ENCODE measurements at regions not wholly inside any gene's neighbourhood (a gene's known extent, or its start where the extent isn't known, plus 50 kb on each side); places are given as distances from the start of the nearest gene placed in this dataset.

DNA sequence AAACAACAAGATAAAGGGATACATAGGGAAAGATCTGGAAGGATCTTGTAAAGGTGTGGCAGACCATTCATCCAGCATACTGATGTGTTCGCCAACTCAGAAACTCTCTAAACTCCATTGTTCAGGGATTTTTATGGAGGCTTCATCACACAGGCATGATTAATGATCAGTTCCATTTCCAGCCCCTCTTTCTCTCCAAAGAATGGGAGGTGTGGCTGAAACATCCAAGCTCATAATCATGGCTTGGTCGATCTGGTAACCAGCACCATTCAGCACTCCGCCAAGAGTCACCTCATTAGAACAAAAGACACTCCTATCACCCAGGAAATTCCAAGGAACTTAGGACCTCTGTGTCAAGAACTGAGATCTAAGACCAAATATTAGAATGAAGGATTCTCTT, 180.6 kb upstream of the RNPC3 start:
- no peak for DNase-seq

DNA sequence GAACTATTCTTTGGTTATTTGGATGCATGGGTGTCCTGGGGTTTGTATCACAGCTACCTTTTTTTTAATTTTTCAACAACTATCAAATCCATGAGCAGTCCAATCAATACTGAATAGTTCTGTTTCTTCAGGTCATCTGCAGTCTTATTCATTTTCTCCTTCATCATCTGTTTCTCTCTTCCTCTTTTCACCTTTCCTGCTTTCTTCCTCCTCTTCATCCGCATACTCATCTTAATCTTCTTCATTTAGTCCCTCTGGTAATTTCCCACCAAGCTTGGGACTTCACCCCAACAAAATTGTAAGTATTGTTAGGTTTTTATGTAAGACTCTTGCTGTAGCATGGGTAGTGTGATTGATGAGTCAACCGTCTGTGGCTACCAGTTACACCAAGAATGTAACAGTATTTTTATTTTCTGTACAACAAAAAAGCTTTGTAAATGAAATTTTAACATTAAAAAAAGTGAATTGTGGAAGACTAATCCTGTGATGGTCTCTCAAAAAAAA, 184.1 kb upstream of the RNPC3 start:
- no peak for DNase-seq

DNA sequence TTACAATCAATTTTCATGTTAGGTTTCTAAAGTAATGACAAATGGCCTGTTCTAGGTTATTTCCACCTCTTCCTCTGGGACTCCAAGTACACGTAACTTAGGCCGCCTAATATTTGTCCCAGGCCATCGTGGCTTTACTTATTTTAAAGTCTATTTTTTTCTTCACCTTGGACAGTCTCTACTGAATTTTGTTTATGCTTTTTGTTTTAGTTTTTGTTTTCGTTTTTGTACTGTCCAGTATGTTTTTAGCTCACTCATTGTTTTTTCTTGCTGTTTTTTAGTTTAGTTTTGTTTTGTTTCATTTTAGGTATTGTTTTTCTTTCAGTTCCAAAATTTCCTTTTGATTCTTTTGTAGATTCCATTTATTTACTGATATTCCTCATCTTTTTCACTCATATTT, 187.7 kb upstream of the RNPC3 start:
- DNase-seq: no peak

DNA sequence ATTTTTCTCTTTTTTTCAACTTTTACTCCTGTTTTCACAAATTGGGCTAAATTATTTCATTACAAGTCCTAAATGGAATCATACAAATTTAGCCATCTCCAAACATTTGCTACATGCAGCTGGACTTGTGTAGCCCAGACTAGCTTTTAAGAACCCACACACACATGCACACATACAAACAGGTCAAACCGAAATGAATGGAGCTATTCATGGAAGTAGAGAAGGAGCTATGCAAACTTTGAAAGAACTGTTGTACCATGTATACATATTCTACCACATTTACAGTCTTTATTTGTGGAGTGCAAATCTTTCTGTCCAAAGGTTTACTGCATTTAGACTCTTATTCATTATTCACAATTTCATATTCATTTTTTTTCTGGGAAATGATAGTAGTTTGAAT, 189.1 kb upstream of the RNPC3 start:
- no peak for DNase-seq

DNA sequence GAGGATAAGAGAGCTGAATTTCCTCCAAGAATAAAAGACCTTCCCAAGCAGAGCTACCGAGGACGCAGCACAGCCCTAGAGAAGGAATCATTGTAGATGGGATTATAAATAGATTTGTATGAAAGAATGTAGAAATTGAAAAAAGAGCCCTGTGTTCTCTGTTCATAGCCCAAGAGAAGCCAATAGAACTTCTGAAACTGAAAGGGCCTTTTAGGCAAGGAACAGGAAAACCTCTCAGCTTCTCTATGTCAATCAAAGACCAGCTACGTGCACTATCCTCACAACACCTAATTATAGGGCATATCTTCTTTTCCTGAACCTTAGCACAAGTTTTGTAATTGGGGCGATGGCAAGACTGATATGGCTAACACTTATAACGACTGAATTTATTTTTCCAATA, 192.4 kb upstream of the RNPC3 start:
- no peak for DNase-seq

DNA sequence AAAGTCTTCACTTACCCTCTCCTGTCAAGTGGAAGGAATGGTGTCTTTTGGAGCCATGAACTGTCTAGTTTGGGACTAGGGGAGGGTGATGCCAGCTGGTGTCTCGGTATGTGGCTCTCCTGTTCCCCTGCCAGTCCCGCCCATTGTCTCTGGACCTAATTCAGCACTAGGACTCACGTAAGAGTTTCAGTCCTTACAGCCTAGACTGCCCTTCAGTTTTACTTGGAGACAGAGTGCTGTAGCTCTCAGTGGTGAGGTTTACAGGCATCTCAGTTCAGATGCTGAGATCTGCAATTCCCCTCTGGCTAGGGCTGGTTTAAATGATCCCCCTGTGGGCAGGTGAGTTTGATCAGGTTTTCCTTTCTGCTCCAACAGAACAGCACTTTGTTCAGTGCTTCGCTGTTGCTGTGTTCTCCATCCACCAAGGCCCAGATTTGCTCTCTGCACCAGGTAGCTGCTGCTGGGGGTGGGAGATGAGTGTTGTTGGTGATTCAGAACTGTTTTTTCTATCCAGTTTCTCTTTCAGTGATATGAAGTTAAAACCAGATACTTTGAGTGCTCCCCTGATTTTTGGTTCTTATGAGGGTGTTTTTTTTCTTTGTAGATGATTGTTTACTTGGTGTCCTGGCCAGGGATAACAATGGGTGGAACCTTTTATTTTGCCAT, 198.3 kb upstream of the RNPC3 start:
- DNase-seq: no peak

DNA sequence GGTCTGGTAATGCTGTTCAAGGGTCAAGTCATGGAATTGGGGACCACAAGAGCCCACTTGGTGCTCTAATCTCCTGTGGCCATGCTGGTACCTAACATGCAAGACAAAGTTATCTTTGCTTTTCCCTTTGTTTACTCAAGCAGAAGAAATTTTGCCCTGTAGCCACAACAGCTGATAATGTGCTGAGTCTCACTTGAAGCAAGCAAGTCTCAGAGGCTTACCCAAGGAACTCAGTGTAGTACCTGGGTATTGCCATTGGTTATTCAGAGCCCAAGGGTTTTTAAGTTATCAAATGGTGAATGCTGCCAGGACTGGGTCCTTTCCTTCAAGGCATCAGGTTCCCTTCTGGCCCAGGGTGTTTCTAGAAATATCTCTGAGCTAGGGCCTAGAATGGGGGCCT, 198.9 kb upstream of the RNPC3 start:
- DNase-seq: no peak

DNA sequence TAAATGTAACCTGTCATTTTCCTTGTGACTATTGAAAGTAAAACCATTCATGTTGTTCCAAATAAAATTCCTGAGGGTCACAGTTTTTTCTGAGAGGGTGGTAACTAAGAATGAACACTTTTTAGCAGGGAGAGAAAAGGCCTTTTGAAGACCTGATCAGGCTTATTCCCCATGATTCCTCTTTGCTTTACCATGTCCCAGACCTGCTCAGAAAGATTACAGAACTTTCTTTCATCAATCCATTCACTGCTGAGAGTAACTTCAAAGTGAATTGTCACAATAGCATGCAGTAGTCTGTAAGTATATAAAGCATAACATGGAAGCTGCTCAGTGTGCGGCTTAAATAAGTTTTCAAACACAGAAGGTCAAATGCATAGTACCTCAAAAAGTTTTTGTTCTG, 201.5 kb upstream of the COL11A1 start:
- no peak for DNase-seq

DNA sequence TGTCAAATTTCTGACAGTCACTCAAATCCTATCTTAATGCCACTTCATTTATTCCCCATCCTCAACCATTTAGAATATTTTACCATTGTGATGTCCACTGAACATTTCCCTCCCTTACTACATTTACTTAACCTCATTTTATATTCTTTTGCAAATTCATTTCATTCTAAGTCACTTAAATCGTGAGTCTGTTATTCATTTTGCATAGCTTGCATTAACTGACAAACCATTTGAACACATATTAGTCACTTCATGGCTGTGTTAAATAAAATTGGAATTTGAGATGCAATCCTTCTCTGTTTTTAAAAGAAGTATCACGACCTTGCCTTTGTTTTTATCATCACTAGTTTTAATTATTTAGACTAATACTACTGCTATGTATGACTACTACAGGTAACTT, 199.4 kb upstream of the COL11A1 start:
- DNase-seq: no peak

DNA sequence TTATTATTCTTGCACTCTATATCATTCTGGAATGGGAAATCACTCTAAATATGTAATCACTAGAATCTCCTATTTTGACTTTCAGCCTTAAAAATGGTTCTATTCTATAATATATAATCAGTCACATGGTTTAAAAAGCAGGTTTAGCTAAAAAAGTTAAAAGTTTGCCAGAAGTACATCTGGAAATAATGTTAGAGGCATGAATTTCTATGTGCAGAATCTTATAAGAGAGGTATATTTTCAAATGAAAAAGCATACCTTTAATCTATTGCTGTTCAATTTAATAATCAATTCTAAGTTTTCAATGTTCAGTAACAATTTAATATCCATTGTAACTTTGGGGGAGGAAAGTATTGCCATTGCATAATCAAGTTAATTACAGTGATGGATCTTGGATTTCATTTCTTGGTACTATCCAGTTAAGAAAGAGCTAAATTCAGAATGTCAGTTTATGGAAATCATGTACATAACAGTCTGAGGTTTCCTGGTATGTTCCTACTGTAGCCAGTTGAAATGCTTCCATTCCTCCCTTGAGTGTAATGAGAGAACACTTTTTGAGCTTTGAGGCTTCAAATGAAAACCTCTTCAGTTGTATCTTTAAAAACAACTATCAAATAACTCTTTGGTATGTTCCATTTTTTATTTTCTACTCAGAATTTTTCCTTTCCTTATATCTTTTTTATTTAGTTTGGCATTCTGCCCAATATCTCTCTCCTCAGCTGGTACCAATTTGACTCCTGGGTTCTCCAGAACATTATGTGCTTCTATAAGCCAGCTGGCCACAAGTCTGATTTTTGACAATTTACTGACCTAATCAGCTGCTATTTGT, 175.7 kb upstream of the COL11A1 start:
- peak; percentile 52 for DNase-seq

DNA sequence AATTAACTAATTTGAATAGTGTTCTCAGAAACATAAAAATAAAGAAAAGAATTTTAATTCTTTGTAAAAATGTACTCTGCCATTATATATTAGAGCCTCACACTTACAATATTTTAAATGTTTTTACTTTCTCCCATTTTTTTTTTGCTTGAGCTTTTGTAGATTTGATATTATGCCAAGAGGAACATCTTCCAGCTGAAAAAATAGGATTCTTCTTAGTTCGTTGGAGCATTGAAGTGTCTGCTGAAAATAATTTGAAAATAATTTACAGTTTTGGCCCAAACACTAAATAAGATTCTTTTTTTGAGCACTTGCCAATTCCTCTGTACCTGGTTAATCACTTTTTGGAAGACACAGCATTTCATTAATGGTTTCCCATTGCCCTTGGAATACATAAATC, 175.0 kb upstream of the COL11A1 start:
- DNase-seq: no peak

DNA sequence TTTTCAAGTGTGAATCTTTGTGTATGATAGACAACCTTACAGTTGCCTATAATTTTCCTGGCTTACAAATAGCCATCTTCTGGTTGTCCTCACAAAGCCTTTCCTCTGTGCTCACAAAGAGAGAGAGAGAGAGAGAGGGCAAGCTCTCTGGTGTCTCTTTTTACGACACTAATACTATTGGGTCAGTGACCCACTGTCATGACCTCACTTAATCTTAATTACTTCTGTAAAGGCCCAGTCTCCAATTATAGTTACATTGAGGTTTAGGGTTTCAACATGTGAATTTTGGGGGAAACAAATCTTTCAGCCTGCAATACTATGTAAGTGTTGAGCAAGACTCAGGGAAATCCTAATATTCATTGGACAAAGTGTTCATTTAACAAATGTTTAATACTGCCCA, 167.4 kb upstream of the COL11A1 start:
- DNase-seq: no peak

DNA sequence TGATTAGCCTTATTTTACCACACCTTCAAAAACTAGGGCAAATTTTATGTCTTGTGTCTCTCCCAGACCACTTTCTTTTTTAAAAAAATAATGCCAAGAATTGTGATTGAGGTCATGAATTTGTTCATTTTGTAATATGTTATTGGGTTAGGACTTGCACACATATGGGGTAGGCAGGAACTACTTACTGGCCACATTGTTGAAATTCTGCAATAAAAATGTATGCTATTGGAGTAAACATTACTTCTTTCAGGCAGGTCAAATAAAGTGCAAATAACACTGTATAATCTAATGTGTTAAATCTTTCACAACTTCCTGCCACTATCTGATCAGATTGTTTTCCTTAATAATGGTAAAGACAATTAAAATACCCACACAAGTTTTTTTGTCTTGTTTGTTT, 166.6 kb upstream of the COL11A1 start:
- peak; percentile 48 for DNase-seq

DNA sequence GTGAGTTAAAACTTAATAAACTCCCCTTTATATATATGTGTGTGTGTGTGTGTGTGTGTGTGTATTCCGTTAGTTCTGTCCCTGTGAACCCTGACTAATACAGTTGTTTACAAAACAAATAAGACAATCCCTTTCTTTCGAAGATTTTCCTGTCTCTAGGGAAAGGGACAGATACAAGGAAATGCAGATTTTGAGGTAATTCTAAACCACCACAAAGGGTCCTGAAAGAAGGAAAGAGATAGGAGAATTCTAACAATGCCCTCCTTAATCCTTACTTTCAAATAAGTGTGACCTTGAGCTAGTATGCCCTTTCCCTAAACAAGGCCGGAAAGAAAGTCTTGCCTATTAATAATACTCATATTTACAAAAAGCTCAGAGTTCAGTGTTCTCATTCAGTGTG, 164.8 kb upstream of the COL11A1 start:
- no peak for DNase-seq

DNA sequence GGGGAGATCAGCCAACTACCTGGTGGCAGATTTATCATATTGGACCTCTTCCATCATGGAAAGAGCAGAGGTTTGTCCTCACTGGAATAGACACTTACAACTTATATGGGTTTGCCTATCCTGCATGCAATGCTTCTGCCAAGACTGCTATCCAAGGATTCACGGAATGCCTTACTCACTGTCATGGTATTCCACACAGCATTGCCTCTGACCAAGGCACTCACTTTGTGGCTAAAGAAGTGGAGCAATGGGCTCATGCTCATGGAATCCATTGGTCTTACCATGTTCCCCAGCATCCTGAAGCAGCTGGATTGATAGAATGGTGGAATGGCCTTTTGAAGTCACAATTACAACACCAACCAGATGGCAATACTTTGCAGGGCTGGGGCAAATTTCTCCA, 163.1 kb upstream of the COL11A1 start:
- peak; percentile 89 for DNase-seq

DNA sequence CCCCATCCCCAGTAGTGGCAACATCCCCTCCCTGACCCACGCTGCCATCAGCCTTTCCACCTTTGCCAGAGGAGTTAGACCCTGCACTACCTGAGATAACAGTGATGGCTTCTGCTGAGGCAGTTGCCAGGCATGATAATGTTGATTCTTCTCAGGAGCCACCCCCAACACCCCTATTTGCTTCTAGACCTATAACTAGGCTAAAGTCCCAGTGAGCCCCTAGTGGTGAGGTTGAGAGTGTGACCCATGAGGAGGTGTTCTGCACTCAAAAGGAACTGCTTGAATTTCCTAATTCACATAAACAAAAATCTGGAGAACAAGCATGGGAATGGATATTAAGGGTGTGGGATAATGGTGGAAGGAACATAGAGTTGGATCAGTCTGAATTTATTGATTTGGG, 159.6 kb upstream of the COL11A1 start:
- no peak for DNase-seq

DNA sequence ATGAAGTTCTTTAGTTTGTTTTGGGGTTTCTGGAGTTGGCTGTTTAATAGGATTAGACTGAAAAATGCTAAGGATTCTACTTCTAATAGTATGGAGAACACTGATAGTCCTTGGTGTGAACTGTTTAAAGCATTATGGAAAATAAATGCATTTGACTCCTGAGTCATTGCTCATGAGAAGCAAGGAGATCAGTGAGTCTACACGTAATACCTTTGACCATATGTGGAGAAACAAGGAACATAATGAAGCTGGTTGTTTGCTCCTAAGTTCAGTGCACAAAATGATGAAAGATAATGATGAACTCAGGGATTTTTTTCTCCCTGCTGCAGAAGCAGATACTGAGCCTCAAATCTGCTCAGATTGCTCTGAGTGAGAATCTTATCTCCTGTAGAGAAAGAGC, 158.9 kb upstream of the COL11A1 start:
- DNase-seq: peak; percentile 28

DNA sequence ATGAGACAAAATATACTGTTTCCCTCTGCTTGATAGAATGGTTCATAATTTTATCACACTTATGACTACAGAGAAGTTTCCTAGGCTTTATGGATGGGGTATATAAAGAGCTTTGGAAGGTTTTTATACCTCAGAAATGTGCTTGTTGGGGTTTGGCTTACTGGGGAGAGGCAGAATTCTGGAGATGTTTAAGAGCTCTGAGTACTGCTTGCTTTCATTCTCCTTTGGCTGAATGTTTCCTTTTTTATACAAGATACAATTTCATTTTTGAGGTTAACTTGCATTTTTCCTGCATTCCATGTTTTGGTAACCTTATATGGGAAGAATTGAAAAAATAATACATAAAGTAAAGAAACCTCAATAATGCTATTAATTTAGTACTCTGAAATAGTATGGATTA, 157.7 kb upstream of the COL11A1 start:
- peak; percentile 72 for DNase-seq

DNA sequence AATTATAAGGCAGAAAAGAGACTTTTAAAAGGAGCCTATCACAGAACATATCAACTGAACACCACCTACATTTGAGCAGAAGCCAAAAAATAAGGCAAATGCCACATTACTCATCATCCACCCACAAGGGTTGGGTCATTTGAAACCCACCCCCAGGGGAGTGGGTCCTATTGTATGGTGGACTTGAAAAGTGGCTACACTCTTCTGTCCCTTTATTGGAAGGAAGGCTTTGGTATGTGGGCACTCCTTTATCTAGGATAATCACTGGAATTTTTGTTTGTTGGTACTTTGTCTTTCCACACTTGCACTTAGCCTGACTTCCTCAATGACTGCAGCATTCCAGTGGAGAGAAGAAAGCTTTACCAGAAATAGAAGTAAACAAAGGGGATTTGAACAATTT, 157.2 kb upstream of the COL11A1 start:
- peak; percentile 49 for DNase-seq

DNA sequence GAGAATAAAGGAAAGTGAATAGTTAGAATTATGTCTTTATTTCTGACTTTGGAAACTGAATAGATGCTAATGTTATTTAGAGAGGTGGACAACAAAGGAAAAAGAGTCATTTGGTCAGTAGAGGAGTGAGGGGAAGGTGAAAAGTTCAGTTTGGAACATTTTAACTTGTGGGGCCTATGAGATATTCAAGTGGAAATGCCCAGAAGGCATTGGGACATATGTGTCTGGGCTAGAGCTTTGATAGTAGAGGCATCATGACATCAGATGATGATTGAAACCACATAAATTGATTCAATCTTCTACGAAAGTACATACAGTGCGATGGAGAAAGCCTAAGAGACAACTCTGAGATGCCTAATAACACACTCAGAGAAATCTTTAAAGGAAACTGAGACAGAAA, 151.7 kb upstream of the COL11A1 start:
- DNase-seq: no peak

DNA sequence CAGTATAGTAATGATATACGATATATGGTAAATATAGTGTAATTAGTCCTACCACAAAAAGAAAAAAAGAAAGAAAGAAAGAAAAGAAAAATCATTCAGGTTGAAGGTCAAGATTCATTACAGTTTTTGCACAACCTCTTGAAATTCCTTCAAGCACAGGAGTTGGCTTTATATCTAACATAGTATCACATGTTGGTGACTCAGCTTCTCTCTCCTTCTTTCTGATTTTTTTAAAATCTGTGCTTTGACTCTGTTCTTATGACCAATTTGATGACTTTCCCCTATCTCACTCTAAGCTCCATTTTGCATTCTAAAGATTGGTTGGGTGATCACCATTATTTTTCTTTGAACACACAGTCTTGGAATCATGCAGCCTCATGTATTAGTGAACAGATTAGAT, 148.2 kb upstream of the COL11A1 start:
- DNase-seq: peak; percentile 36

DNA sequence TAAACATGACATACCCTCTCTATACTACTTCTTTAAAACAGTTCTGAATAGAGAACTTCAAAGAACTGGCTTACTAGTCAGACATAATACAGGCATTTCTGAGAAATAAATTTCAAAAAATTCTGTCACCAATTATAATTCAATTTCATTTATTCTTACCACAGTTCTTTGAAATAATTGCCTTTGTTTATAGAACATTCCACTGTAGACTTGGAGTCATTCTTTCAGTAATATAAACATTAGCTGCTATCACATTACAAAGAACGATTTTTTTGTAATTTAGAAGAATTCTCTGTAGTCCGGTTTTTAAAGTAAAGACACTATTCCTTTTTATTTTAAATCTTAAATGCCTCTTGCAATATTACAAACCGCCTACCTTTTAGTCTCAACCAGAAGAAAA, 146.4 kb upstream of the COL11A1 start:
- no peak for DNase-seq

DNA sequence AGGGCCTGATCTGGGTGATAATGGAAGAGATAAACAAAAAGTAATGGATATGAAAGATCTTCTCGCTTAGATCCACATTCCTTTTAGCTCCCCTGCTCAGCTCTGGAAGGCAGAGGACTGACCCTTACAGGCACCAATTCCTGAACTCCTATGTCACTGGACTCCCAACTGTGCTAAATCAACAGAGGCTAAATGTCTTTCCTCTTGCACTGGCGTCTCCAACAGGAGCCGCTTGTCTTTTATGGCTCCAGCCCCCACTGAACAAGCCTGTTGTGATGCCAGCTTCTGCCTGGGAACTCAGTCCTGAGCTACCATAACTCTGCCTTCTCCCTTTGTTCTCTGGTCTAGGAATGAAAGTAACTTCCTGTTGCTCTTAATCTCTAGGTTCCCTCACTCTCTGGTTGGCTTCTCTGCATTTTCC, 142.1 kb upstream of the COL11A1 start:
- DNase-seq: peak; percentile 72

DNA sequence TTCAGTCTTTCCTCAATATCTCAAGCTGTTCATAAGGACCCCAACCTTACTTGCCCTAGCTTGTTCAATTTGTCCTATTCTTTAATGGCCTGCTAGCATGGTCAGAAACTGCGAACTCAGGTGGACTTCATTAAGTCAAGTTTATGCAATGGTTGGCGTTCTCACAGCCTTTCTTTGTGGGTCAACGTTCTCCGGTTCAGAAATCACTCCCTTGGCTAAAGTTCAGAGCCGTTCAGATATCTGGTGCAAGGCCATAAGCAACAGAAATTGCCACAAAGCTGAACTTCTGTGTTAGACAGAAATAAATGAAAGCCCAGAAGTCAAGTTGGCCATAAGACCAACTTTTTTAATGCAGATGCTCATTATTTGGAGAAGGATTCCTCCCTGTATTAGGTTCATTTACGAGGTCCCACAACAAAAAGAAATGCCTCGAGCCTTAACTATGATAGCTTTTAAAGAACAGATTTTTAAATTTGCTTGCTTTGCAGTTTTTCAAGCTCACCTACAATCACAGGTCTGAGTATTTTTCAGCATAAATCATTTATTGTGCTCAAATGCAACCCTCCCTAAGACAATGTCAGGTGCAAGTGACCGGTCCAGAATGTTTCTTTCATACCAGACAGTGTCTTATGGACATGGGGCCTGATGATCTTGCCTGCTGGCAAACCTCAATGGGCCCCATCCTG, 140.2 kb upstream of the COL11A1 start:
- no peak for DNase-seq
